Loucy (cell line): ENCODE measurements at regions not wholly inside any gene's neighbourhood (a gene's known extent, or its start where the extent isn't known, plus 50 kb on each side); places are given as distances from the start of the nearest gene placed in this dataset.

Experiments
- CTCF ChIP-seq: fragments of 200-600 bp; sonication (generic); conservative IDR thresholded peaks from 2 replicates; pipeline ENCODE4 v1.5.1; 2014; ENCODE audit warnings: mild to moderate bottlenecking, antibody characterized with exemption, low read length
- EZH2phosphoT487 ChIP-seq: fragments of 200-600 bp; IDR thresholded peaks from 2 replicates; pipeline ENCODE4 v1.6.1; 2018; ENCODE audit warnings: antibody characterized with exemption, mild to moderate bottlenecking, moderate library complexity, borderline replicate concordance

DNA sequence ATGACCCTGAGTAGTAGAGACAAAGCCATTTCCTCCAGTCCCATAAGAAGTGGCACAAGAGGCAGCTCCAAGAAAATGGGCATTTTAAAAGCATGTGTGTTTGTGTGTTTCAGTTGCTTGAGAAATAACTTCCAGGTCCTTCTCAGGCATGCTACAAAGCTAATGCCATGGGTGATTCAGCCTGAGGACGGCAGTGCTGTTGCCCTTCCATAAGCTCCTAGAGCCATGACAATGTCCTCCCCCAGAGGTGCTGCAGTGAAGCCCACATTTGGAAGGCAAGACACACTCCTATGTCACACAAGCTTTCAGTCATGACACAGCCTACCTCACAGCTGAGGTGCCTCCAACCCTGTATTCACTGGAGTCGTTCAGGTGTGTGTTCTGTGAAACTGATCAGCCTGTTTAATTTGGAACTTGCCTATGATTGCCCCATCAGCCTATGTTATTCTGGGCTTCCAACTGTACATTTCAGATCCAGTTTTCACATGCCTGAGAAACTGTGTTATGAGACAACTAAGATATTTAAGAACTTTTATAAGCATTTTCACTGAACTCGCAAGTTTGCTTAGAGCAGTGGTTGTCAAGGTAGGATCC, 213.6 kb downstream of the FOXO1 start:
- no peak for TF ChIP-seq CTCF
- no peak for TF ChIP-seq EZH2phosphoT487
